Adrenal gland (tissue), 5 donors: ENCODE measurements at regions not wholly inside any gene's neighbourhood (a gene's known extent, or its start where the extent isn't known, plus 50 kb on each side); places are given as distances from the start of the nearest gene placed in this dataset.

Experiments used
- POLR2A ChIP-seq, 2 donors: fragments of 450-650 bp; IDR thresholded peaks; one replicate each; pipeline ENCODE4 v1.6.1; 2017; ENCODE audit warnings: antibody characterized with exemption in 2 of 2, mild to moderate bottlenecking in 2 of 2, moderate library complexity in 1 of 2
- TF ChIP-seq, protein P1 (sequence below), 6 experiments: fragments of 450-650 bp in 4 of 6; fragments of 200-600 bp in 2 of 6; sonication (generic) in 1 of 6; IDR thresholded peaks; 1 replicate in 5 of 6; 2 replicates in 1 of 6; pipeline versions ENCODE4 v1.5.1 to v1.8.0; 2016 to 2021; ENCODE audit warnings: antibody characterized with exemption in 6 of 6, mild to moderate bottlenecking in 2 of 6, moderate library complexity in 1 of 6
- donor health status: DM: no; HTN: no; CAD: no.

DNA sequence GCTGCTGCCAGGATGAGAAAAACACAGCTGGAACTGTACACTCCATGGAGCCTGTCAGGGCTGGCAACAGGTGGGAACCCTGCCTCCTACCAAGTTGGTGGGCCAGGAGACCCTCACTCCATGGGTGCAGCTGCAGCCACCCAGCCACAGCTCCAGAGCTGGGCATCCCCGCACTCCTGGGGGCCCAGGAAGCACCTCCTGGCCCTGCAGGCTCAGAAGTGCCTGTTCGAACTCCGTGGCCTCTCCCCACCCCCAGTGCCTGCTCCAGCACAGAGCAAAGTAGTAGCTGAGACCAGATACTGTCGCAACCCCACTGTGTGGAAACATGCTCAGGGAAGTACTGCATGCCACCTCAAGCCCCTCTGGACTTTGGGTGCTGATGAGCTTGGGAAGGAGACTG is 564.0 kb upstream of the ACO1 start:
- TF ChIP-seq, protein P1, sequence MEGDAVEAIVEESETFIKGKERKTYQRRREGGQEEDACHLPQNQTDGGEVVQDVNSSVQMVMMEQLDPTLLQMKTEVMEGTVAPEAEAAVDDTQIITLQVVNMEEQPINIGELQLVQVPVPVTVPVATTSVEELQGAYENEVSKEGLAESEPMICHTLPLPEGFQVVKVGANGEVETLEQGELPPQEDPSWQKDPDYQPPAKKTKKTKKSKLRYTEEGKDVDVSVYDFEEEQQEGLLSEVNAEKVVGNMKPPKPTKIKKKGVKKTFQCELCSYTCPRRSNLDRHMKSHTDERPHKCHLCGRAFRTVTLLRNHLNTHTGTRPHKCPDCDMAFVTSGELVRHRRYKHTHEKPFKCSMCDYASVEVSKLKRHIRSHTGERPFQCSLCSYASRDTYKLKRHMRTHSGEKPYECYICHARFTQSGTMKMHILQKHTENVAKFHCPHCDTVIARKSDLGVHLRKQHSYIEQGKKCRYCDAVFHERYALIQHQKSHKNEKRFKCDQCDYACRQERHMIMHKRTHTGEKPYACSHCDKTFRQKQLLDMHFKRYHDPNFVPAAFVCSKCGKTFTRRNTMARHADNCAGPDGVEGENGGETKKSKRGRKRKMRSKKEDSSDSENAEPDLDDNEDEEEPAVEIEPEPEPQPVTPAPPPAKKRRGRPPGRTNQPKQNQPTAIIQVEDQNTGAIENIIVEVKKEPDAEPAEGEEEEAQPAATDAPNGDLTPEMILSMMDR (IDR thresholded peaks at IDR 0.05) = no peak
- no peak for TF ChIP-seq POLR2A (IDR thresholded peaks at IDR 0.05)
